SU-DHL-6 (cell line): ENCODE measurements at regions not wholly inside any gene's neighbourhood (a gene's known extent, or its start where the extent isn't known, plus 50 kb on each side); places are given as distances from the start of the nearest gene placed in this dataset.

Source experiments
- H2AFZ ChIP-seq: fragments of 200-600 bp; sonication (generic); 2 replicates; pipeline ENCODE4 v1.6.1; 2014; ENCODE audit warnings: low read depth, mild to moderate bottlenecking, moderate library complexity, mixed read lengths, antibody characterized with exemption, low read length; ENCODE audit not compliant: severe bottlenecking
- H3F3A ChIP-seq: fragments of 200-600 bp; shearing (Covaris generic); 2 replicates; pipeline ENCODE4 v1.6.0; 2016; ENCODE audit warnings: antibody characterized with exemption, mild to moderate bottlenecking; ENCODE audit not compliant: insufficient read depth
- H3K27ac ChIP-seq: fragments of 200-600 bp; sonication (generic); 2 replicates; pipeline ENCODE4 v1.5.1; 2016; ENCODE audit warnings: low read depth, mild to moderate bottlenecking, low read length, moderate library complexity, mixed read lengths
- H3K27me3 ChIP-seq: fragments of 200-600 bp; sonication (generic), shearing (Covaris generic); 2 replicates; pipeline ENCODE4 v1.6.0; 2014; ENCODE audit warnings: mild to moderate bottlenecking, low read length
- H3K36me3 ChIP-seq: fragments of 200-600 bp; sonication (generic); 2 replicates; pipeline ENCODE4 v1.6.1; 2014; ENCODE audit warnings: mild to moderate bottlenecking, low read length, mixed read lengths
- H3K4me2 ChIP-seq: fragments of 300-600, 200-600 bp; shearing (Covaris generic), sonication (generic); 2 replicates; pipeline ENCODE4 v1.6.0; 2014; ENCODE audit warnings: low read length, low read depth, mild to moderate bottlenecking; ENCODE audit not compliant: poor library complexity, severe bottlenecking
- H3K4me3 ChIP-seq: fragments of 200-600 bp; sonication (generic); 2 replicates; pipeline ENCODE4 v1.5.1; 2014; ENCODE audit warnings: antibody characterized with exemption, low read length, mild to moderate bottlenecking, mixed read lengths; ENCODE audit not compliant: insufficient read depth, poor library complexity, severe bottlenecking
- H3K79me2 ChIP-seq: fragments of 200-600 bp; sonication (generic); 2 replicates; pipeline ENCODE4 v1.6.1; 2014; ENCODE audit warnings: mild to moderate bottlenecking, low read length, moderate library complexity; ENCODE audit not compliant: insufficient read depth
- H3K9ac ChIP-seq: fragments of 200-600 bp; sonication (generic); 2 replicates; pipeline ENCODE4 v1.7.0; 2014; ENCODE audit warnings: mild to moderate bottlenecking, low read length
- H3K9me2 ChIP-seq: fragments of 200-600 bp; sonication (generic); replicated peaks from 2 replicates; pipeline ENCODE4 v1.6.1; 2014; ENCODE audit warnings: low read length; ENCODE audit not compliant: insufficient read depth
- H3K9me3 ChIP-seq: fragments of 200-600 bp; sonication (generic); 2 replicates; pipeline ENCODE4 v1.6.1; 2014; ENCODE audit warnings: low read length, mixed read lengths; ENCODE audit not compliant: insufficient read depth
- H4K20me1 ChIP-seq: fragments of 200-600 bp; sonication (generic); 2 replicates; pipeline ENCODE4 v1.6.1; 2014; ENCODE audit warnings: low read depth, mild to moderate bottlenecking, antibody characterized with exemption, low read length, moderate library complexity, mixed read lengths
- EZH2phosphoT487 ChIP-seq: fragments of 200-600 bp; sonication (generic), shearing (Covaris generic); conservative IDR thresholded peaks from 2 replicates; pipeline ENCODE4 v1.6.1; 2018; ENCODE audit warnings: mild to moderate bottlenecking, antibody characterized with exemption, low read length, moderate library complexity, mixed read lengths
- TF ChIP-seq, protein P1 (sequence below): fragments of 200-600 bp; sonication (generic); IDR thresholded peaks from one replicate; pipeline ENCODE4 v1.5.1; 2017; ENCODE audit warnings: antibody characterized with exemption, mild to moderate bottlenecking, low read length, moderate library complexity; ENCODE audit not compliant: insufficient read depth, poor library complexity, severe bottlenecking

DNA sequence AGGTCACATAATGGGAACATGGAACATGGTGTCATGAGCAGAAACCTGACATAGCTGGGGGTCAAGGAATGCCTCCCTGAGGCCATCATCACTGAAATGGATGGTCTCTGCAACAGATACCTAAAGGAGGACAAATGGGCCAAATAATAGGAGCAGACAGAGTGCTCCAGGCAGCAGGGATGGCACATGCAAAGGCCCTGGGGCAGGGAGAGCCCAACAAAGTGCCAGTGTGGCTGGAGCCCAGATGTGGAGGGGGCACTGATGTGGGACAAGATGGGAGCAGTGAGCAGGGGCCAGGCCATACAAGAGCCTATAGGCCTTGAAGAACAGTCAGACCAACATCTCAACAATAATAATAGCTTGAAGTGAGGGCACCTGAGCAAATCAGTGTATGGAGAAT lies 497.8 kb downstream of the MN1 start:
- Histone ChIP-seq H3K27ac (no peak overlapping the region), H3K4me3 (no peak overlapping the region), H3K36me3 (no peaks in the 10 kb centered on the region), H3K79me2 (no peaks in the 10 kb centered on the region), H3K4me2 (no peak overlapping the region), H4K20me1 (no peaks in the 10 kb centered on the region), H3K9ac (no peak overlapping the region), H3K9me2 (no peaks in the 10 kb centered on the region), H3F3A (no peaks in the 10 kb centered on the region), H2AFZ (no peak overlapping the region), H3K27me3 (no peaks in the 10 kb centered on the region), H3K9me3 (no peaks in the 10 kb centered on the region)
- TF ChIP-seq, protein P1, sequence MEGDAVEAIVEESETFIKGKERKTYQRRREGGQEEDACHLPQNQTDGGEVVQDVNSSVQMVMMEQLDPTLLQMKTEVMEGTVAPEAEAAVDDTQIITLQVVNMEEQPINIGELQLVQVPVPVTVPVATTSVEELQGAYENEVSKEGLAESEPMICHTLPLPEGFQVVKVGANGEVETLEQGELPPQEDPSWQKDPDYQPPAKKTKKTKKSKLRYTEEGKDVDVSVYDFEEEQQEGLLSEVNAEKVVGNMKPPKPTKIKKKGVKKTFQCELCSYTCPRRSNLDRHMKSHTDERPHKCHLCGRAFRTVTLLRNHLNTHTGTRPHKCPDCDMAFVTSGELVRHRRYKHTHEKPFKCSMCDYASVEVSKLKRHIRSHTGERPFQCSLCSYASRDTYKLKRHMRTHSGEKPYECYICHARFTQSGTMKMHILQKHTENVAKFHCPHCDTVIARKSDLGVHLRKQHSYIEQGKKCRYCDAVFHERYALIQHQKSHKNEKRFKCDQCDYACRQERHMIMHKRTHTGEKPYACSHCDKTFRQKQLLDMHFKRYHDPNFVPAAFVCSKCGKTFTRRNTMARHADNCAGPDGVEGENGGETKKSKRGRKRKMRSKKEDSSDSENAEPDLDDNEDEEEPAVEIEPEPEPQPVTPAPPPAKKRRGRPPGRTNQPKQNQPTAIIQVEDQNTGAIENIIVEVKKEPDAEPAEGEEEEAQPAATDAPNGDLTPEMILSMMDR, result no peak
- no peak for TF ChIP-seq EZH2phosphoT487

DNA sequence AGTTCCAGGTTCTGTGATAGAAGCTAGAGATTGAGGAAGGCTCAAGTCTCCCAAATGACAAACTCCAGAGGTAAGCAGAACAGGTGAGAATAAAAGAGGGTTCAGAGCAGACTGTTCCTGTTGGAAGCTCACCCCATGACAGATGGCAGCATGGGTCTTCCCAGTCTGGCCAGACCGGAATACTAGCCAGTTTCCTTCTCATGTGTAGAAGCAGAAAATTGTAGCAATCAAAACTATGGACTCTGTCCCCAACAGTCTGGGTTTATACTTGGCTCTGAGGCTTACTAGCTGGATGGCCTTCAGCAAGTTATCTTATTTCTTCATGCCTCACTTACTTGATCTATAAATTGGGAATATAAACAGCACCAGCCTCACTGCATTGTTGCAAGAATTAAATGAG lies 494.8 kb downstream of the MN1 start:
- no peaks in the 10 kb centered on the region for H3K36me3 ChIP-seq
- TF ChIP-seq EZH2phosphoT487, result no peak
- TF ChIP-seq, protein P1, result no peak
- H4K20me1 ChIP-seq, result no peaks in the 10 kb centered on the region
- no peak overlapping the region for H3K27ac ChIP-seq
- no peaks in the 10 kb centered on the region for H3K27me3 ChIP-seq
- no peak overlapping the region for H2AFZ ChIP-seq
- H3K4me2 ChIP-seq, result no peak overlapping the region
- no peak overlapping the region for H3K4me3 ChIP-seq
- H3F3A ChIP-seq, result no peaks in the 10 kb centered on the region
- H3K9me2 ChIP-seq, result no peaks in the 10 kb centered on the region
- no peaks in the 10 kb centered on the region for H3K9me3 ChIP-seq
- no peak overlapping the region for H3K9ac ChIP-seq
- no peaks in the 10 kb centered on the region for H3K79me2 ChIP-seq

DNA sequence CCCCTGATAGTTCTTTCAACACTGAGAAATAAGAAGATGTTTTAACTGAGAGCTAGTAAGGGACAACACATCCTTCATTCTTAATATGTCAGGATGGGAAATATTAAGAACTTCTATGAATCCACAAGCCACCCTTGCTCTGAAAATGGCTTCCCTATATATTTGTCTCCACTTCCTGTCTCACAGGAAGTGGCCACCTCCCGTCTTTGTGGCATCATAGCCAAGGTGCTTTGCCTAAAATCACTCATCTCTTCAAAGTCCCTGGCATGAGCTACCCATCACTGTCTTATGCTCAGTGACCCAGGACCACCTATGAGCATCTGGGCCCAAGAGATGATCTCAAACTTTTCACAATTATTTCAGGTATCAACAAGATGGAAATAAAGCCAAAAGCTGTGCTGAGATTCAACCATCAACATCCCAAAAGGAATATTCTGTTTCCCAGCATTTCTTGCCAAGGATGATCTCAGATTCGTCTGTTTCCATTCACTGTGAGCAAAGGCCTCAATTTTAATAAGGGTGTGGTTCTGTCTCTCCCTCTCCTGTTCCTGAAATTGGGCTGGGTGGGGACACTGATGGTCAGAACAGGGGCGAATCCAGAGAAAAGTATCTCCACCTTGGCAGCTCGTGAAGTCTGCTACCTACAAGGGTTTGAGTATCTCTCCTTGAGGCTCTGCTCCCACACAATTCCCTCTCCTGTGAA lies 493.9 kb downstream of the MN1 start:
- Histone ChIP-seq H3K27ac (no peak overlapping the region), H2AFZ (no peak overlapping the region), H3K4me2 (no peak overlapping the region)

More for the DNA sequence above, 493.9 kb downstream of the MN1 start:
- H3K36me3 ChIP-seq, result no peaks in the 10 kb centered on the region
- no peaks in the 10 kb centered on the region for H3F3A ChIP-seq
- H3K79me2 ChIP-seq, result no peaks in the 10 kb centered on the region
- H3K4me3 ChIP-seq, result no peak overlapping the region
- H3K9me3 ChIP-seq, result no peaks in the 10 kb centered on the region
- H3K9me2 ChIP-seq, result no peaks in the 10 kb centered on the region
- H3K27me3 ChIP-seq, result no peaks in the 10 kb centered on the region
- TF ChIP-seq, protein P1, result no peak
- TF ChIP-seq EZH2phosphoT487, result no peak
- H3K9ac ChIP-seq, result no peak overlapping the region
- H4K20me1 ChIP-seq, result no peaks in the 10 kb centered on the region
